GM21529 (cell line): ENCODE measurements at regions not wholly inside any gene's neighbourhood (a gene's known extent, or its start where the extent isn't known, plus 50 kb on each side); places are given as distances from the start of the nearest gene placed in this dataset.
A peak's percentile ranks its signal among the peaks of the same experiment; 100 is the strongest.
"Not testable (repeated sequence)": the region's sequence is repeated elsewhere in the genome, so short reads cannot be mapped to it uniquely, and the experiment has no call there.

ENCODE experiments used
- ATAC-seq: cut with Tn5 transposase; IDR thresholded peaks from one replicate; pipeline ENCODE4 v1.9.1; 2021; ENCODE audit not compliant: unreplicated experiment

DNA sequence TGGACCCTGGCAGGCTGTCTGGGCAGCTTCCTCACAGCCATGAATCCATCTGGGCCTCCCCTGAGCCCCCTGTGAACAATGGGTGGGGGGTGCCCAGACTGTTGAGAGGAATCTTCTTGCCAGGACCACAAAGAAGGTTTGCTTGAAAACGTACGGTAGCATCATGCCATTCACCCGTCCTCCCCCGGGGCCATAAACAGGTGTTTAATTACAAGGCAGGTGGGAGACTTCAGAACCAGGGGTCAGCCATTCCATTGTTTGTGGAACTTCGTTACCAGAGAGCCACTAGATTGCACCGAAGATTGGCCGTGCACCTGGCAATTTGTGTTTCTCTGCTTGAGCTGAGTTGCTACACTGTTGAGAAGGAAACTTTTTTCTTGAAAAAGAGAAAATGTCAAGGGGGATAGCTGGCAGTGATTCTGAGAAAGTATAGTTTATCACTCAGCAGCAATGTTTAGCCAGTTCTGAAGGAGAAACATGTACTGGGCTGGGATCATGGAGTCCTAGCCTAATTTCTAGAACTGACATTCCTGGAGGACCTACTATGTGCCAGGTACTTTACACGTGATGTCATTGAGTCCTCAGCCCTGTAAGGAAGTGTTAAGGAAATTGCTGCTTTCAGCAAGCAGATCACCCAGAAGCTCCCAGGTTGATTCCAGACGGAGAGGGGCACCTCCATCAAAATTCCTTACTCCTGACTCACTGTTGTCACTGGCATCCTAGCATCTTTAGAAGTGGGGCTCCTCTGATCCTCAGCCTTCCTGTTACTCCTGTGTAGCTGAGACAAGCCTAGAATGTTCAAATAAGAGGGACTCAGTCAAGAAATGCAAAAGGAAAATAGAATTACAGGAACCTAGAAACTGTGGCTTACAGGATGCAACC lies 103.8 kb upstream of the UBE2E1 start:
- ATAC-seq = no peak

DNA sequence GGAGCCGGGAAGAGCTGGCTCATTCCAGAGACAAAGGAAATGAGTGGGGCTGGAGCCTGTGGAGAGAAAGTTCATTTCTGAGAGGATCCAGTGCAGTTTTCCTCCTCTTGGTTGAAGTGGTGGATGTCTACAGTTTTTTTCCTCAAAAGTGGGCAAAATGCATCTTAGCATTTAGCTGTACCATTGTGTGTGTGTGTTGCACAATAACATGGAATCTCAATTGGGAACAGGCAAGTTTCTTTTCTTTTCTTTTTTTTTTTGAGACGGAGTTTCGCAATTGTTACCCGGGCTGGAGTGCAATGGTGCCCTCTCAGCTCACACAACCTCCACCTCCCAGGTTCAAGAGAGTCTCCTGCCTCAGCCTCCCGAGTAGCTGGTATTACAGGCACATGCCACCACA lies 101.5 kb upstream of the UBE2E1 start:
- ATAC-seq = no peak

DNA sequence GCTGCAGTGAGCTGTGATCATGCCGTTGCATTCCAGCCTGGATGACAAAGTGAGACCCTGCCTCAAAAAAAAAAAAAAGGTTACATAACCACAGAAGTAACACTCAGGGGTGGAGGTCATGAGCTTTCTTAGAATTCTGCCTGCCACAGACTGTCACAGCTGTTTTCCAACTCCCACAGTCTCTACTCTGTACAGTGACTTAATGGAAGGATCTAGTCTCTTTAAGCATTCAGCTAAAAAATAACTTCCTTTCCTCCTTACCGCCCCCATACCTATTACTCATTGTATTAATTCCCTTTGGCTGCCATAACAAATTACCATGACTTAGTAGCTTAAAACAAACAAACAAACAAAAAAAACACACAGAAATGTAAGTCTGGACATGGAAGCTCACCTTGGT lies 99.6 kb upstream of the UBE2E1 start:
- no peak for ATAC-seq

GRCh38 chr3:23709987-23710386 lies 95.8 kb upstream of the UBE2E1 start:
- no peak for ATAC-seq

DNA sequence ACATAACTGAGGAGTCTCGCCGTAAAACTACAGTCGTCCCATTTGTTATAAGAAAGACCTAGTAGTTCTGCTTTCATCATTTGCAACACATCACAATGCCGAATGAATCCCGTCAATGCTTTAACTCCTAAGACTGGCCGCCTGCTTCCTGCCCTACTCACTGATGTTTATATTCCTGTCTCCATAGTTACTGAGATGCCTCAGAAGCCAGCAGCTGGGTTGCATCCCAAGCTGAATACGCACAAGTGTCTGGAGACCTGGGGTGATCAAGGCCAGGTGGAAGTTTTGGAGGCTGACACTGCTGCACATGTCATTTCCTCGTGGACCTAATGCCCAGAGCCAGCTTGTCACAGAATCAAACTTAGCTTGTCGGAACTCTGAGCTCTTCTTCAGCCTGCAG lies 95.2 kb upstream of the UBE2E1 start:
- no peak for ATAC-seq

GRCh38 chr3:23711916-23712494 lies 93.8 kb upstream of the UBE2E1 start:
- peak; percentile 92 for ATAC-seq

GRCh38 chr3:23712656-23713559 lies 92.8 kb upstream of the UBE2E1 start:
- no peak for ATAC-seq

DNA sequence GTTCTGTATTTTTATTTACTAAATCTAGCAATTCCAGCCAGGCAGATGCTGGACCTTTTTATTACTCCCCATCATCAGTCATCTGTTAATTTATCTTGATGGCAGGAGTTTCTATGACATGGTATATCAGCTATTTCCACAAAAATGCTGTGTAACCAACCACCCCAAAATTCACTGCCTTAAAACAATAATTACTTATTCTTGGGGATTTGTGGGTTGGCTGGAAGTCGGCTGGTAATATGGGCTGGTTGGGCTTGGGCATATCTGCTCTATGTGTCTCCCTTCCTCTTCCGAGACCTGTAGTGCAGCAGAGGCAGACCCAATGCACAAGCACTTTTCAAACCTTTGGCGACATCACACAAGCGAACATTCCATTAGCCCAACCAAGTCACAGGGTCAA lies 92.1 kb upstream of the UBE2E1 start:
- no peak for ATAC-seq

GRCh38 chr3:23720059-23720458 lies 85.7 kb upstream of the UBE2E1 start:
- no peak for ATAC-seq

- ATAC-seq = no peak
These were observed 84.9 kb upstream of the UBE2E1 start for GRCh38 chr3:23720885-23721284.

- no peak for ATAC-seq
These were observed 82.6 kb upstream of the UBE2E1 start for GRCh38 chr3:23723141-23723540.

GRCh38 chr3:23723930-23724329 lies 81.8 kb upstream of the UBE2E1 start:
- ATAC-seq = peak; percentile 45

- ATAC-seq = peak; percentile 69
These were observed 78.8 kb upstream of the UBE2E1 start for GRCh38 chr3:23726811-23727548.

DNA sequence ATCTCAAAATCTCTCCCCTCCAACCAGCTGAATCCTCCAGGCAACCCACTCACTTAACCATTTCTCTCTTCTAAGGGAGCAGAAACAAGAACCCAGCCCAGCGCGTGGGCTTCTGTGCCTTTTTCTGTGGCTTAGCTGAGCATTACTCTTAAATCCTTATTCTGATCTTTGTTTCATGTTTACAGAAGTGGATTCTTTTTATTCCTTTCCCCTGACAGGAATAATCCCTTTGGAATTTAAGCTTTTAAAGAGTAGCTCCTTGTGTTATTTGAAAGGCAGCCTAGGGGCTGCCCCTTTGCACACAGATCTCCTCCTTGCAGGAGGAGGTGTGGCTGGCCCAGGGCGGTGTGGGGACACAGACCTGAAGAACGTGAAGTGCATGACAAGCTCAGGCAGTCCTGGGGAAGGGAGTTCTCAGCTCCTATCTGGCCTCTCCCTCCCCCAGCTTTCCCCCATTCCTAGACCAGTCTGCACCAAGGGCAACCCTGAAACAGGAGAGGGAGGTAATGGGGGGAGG lies 77.1 kb upstream of the UBE2E1 start:
- ATAC-seq = no peak

- ATAC-seq = not testable (repeated sequence)
These were observed 76.4 kb upstream of the UBE2E1 start for GRCh38 chr3:23729362-23729761.

GRCh38 chr3:23734481-23734880 lies 71.3 kb upstream of the UBE2E1 start:
- ATAC-seq = no peak

GRCh38 chr3:23735062-23735461 lies 70.7 kb upstream of the UBE2E1 start:
- no peak for ATAC-seq

DNA sequence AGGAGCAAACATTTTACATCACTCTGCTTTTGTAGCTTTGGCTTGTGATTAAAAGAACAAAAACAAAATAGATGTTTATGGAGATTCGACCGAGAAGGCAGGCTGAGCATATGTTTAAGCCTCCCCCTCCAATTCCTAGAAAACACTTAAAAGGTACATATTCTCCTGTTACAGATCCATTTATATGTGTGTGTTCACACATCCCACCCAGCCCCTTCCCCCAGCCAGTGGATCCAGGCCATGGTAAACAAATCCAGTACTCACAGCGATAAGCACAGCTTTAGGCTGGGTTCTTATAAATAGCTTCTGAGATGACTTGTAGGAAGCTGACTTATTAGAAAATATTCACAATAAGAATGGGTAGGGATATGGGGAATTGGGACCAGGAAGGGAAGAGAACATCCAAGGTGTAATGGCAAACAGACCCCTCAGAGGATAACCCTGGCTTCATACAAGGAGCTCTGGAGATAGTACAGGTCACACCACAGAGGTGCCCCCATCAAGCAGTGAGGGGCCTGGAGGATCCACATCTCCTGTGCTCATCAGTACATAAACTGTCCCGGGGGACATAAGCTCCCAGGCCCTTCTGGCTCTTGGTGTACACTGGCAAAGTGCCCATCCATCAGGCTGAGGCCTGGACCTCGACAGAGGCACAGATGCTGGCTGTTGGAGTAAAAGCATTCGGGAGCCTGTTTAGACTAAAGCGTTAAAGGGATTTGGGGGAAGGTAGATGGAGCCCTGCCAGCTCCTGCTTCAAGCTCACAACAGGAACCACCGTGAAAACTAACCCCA lies 70.0 kb upstream of the UBE2E1 start:
- ATAC-seq = no peak

- no peak for ATAC-seq
These were observed 66.8 kb upstream of the UBE2E1 start for GRCh38 chr3:23738944-23739343.

DNA sequence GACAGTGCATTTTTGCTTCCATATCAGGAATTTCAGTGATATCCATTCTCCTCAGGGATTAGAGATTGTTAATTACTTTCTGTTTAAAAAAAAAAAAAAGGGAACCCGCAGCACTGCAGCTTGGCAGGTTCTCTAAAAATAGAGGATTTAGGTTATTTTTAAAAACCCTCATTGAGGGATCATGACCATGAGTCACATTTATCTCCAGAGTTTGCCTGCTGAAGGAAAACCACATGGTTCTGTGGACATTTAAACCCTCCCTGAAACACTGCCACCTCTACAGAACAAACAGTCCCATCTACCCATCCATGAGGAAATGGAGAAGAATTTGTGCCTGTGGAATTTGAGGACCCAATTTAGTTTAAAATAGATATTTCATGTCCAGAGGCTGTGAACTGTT lies 66.2 kb upstream of the UBE2E1 start:
- ATAC-seq = no peak
